HL-60 (cell line): ENCODE measurements at regions not wholly inside any gene's neighbourhood (a gene's known extent, or its start where the extent isn't known, plus 50 kb on each side); places are given as distances from the start of the nearest gene placed in this dataset.

Experiments
- DNase-seq, 2 experiments: peaks; one replicate each; pipeline ENCODE4 v3.0.0-alpha.2; 2010 to 2020; ENCODE audit warnings: low read depth in 1 of 2, low spot score in 1 of 2
- H3K27ac ChIP-seq: fragments of 250-450 bp; sonication (Bioruptor Pico); replicated peaks from 2 replicates; pipeline ENCODE4 v1.5.1; 2020; ENCODE audit warnings: mild to moderate bottlenecking, moderate library complexity
- H3K27me3 ChIP-seq: fragments of 250-450 bp; sonication (Bioruptor Pico); 2 replicates; pipeline ENCODE4 v1.5.1; 2021; ENCODE audit warnings: mild to moderate bottlenecking, moderate library complexity; ENCODE audit not compliant: insufficient read depth, poor library complexity, severe bottlenecking
- H3K4me3 ChIP-seq: replicated peaks from 2 replicates; pipeline ENCODE4 v1.5.1; 2011; ENCODE audit warnings: mild to moderate bottlenecking, control low read depth, low read length; ENCODE audit not compliant: insufficient read depth
- CTCF ChIP-seq: IDR thresholded peaks from one replicate; pipeline ENCODE4 v1.5.1; 2011; ENCODE audit warnings: low read length, control low read depth, inconsistent platforms; ENCODE audit not compliant: insufficient read depth
- GABPA ChIP-seq: IDR thresholded peaks from 2 replicates; pipeline ENCODE4 v1.6.1; 2012; ENCODE audit warnings: low read depth
- POLR2AphosphoS5 ChIP-seq: IDR thresholded peaks from 2 replicates; pipeline ENCODE4 v1.6.1; 2012; ENCODE audit warnings: low read depth
- REST ChIP-seq: IDR thresholded peaks from 2 replicates; pipeline ENCODE4 v1.6.1; 2012; ENCODE audit warnings: low read depth; ENCODE audit not compliant: insufficient replicate concordance
- SPI1 ChIP-seq: IDR thresholded peaks from 2 replicates; pipeline ENCODE4 v1.6.1; 2012; ENCODE audit warnings: low read depth, mild to moderate bottlenecking, borderline replicate concordance

- no peak overlapping the region for H3K4me3 ChIP-seq
- no peak for DNase-seq
- H3K27me3 ChIP-seq, result no peaks in the 10 kb centered on the region
- TF ChIP-seq SPI1, result no peak
- TF ChIP-seq GABPA, result no peak
- no peak for TF ChIP-seq POLR2AphosphoS5
- TF ChIP-seq REST, result no peak
- no peak for TF ChIP-seq CTCF
- no peak overlapping the region for H3K27ac ChIP-seq
These were observed 245.4 kb downstream of the BUD13 start for GRCh38 chr11:116527180-116527991.

GRCh38 chr11:116525961-116526495, 246.8 kb downstream of the BUD13 start:
- DNase-seq, result no peak
- no peaks in the 10 kb centered on the region for H3K27me3 ChIP-seq
- no peak overlapping the region for H3K4me3 ChIP-seq
- H3K27ac ChIP-seq, result no peak overlapping the region
- TF ChIP-seq POLR2AphosphoS5 (no peak), REST (no peak), GABPA (no peak), SPI1 (no peak), CTCF (no peak)

GRCh38 chr11:116519499-116519898, 253.3 kb downstream of the BUD13 start:
- Histone ChIP-seq H3K4me3 (no peak overlapping the region), H3K27ac (no peak overlapping the region), H3K27me3 (no peaks in the 10 kb centered on the region)
- DNase-seq, result no peak
- TF ChIP-seq CTCF (no peak), SPI1 (no peak), POLR2AphosphoS5 (no peak), REST (no peak), GABPA (no peak)
